RWPE2 (cell line): ENCODE measurements at regions not wholly inside any gene's neighbourhood (a gene's known extent, or its start where the extent isn't known, plus 50 kb on each side); places are given as distances from the start of the nearest gene placed in this dataset.

Source experiments
- ATAC-seq: fragments of 200-7000 bp; cut with Tn5 transposase; 3 replicates; pipeline ENCODE4 v1.9.1; 2021; ENCODE audit warnings: low read depth
- DNase-seq: peaks from one replicate; pipeline ENCODE4 v3.0.0-alpha.2; 2020; ENCODE audit warnings: low spot score
- H3K27ac ChIP-seq: fragments of 450-650 bp; 2 replicates; pipeline ENCODE4 v1.5.1; 2017; ENCODE audit warnings: mild to moderate bottlenecking; ENCODE audit not compliant: poor library complexity, severe bottlenecking
- H3K27me3 ChIP-seq: fragments of 250-450 bp; sonication (Bioruptor Pico); 2 replicates; pipeline ENCODE4 v1.5.1; 2021; ENCODE audit warnings: mild to moderate bottlenecking, moderate library complexity; ENCODE audit not compliant: insufficient read depth, poor library complexity, severe bottlenecking
- H3K36me3 ChIP-seq: fragments of 250-450 bp; sonication (Bioruptor Pico); 2 replicates; pipeline ENCODE4 v1.5.1; 2020; ENCODE audit warnings: low read depth, mild to moderate bottlenecking, moderate library complexity
- H3K4me1 ChIP-seq: fragments of 250-450 bp; sonication (Bioruptor Pico); 2 replicates; pipeline ENCODE4 v1.5.1; 2021; ENCODE audit warnings: mild to moderate bottlenecking, moderate library complexity; ENCODE audit not compliant: insufficient read depth, poor library complexity, severe bottlenecking
- H3K4me3 ChIP-seq: fragments of 250-450 bp; sonication (Bioruptor Pico); 2 replicates; pipeline ENCODE4 v1.5.1; 2021; ENCODE audit warnings: mild to moderate bottlenecking, moderate library complexity; ENCODE audit not compliant: severe bottlenecking
- H3K9me3 ChIP-seq: fragments of 250-450 bp; sonication (Bioruptor Pico); 2 replicates; pipeline ENCODE4 v1.5.1; 2021; ENCODE audit warnings: mild to moderate bottlenecking, moderate library complexity; ENCODE audit not compliant: severe bottlenecking
- TF ChIP-seq, protein P1 (sequence below): fragments of 450-650 bp; IDR thresholded peaks from one replicate; pipeline ENCODE4 v1.5.1; 2017; ENCODE audit warnings: mild to moderate bottlenecking, moderate library complexity; ENCODE audit not compliant: poor library complexity, severe bottlenecking

DNA sequence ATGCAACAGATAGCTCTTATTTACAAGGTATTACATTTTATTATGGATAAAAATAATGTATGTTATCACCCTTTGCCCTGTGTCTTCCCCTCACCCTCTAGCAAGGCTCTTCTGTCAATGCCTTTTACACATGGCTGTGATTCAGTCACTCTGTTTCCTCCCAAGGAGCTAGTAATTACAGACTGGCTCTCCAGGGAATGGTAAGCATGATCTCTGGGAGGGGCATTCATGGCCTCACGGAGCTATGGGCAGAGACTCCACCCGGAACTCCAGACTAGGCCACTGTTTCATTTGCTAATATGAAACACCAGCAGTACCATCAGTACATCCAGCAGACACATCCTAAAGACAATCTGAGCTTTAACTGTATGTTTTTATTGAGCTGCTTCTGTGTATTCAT is 410.9 kb upstream of the CYRIA start:
- H3K27me3 ChIP-seq, result no peaks in the 10 kb centered on the region
- no peaks in the 10 kb centered on the region for H3K4me1 ChIP-seq
- H3K27ac ChIP-seq, result no peak overlapping the region
- no peaks in the 10 kb centered on the region for H3K36me3 ChIP-seq
- no peaks in the 10 kb centered on the region for H3K9me3 ChIP-seq
- H3K4me3 ChIP-seq, result no peak overlapping the region
- TF ChIP-seq, protein P1, sequence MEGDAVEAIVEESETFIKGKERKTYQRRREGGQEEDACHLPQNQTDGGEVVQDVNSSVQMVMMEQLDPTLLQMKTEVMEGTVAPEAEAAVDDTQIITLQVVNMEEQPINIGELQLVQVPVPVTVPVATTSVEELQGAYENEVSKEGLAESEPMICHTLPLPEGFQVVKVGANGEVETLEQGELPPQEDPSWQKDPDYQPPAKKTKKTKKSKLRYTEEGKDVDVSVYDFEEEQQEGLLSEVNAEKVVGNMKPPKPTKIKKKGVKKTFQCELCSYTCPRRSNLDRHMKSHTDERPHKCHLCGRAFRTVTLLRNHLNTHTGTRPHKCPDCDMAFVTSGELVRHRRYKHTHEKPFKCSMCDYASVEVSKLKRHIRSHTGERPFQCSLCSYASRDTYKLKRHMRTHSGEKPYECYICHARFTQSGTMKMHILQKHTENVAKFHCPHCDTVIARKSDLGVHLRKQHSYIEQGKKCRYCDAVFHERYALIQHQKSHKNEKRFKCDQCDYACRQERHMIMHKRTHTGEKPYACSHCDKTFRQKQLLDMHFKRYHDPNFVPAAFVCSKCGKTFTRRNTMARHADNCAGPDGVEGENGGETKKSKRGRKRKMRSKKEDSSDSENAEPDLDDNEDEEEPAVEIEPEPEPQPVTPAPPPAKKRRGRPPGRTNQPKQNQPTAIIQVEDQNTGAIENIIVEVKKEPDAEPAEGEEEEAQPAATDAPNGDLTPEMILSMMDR, result no peak
- ATAC-seq, result no peak
- no peak for DNase-seq

- no peaks in the 10 kb centered on the region for H3K36me3 ChIP-seq
- H3K9me3 ChIP-seq, result no peaks in the 10 kb centered on the region
- H3K27ac ChIP-seq, result no peak overlapping the region
- H3K4me1 ChIP-seq, result no peaks in the 10 kb centered on the region
- DNase-seq (no peak), ATAC-seq (no peak)
- TF ChIP-seq, protein P1, result no peak
- no peaks in the 10 kb centered on the region for H3K27me3 ChIP-seq
- H3K4me3 ChIP-seq, result no peak overlapping the region
Observed at GRCh38 chr2:17070711-17071110, 405.1 kb upstream of the CYRIA start.

DNA sequence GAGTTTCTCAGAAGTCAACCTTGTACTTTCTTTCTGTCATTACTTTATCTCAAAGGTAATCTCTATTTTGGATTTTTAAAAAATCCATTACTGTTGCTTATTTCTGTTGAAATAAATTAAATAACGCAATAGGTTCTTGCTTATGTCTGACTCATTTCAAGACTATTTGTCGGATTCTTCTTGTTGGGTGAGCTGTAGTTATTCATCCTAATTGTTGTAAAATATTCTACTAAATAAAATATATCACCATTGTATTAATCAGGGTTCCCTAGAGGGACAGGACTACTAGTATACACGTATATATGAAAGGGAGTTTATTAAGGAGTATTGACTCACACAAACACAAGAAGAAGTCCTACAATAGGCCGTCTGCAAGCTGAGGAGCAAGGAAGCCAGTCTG is 403.9 kb upstream of the CYRIA start:
- no peaks in the 10 kb centered on the region for H3K27me3 ChIP-seq
- ATAC-seq (no peak), DNase-seq (no peak)
- no peaks in the 10 kb centered on the region for H3K9me3 ChIP-seq
- TF ChIP-seq, protein P1, result no peak
- H3K27ac ChIP-seq, result no peak overlapping the region
- H3K4me3 ChIP-seq, result no peak overlapping the region
- H3K36me3 ChIP-seq, result no peaks in the 10 kb centered on the region
- H3K4me1 ChIP-seq, result no peaks in the 10 kb centered on the region

- Histone ChIP-seq H3K4me1 (no peaks in the 10 kb centered on the region), H3K27me3 (no peaks in the 10 kb centered on the region), H3K27ac (no peak overlapping the region), H3K9me3 (no peaks in the 10 kb centered on the region), H3K4me3 (no peak overlapping the region), H3K36me3 (no peaks in the 10 kb centered on the region)
- ATAC-seq, result no peak
- TF ChIP-seq, protein P1, result no peak
- no peak for DNase-seq
Observed at GRCh38 chr2:17068021-17068420, 402.4 kb upstream of the CYRIA start.

DNA sequence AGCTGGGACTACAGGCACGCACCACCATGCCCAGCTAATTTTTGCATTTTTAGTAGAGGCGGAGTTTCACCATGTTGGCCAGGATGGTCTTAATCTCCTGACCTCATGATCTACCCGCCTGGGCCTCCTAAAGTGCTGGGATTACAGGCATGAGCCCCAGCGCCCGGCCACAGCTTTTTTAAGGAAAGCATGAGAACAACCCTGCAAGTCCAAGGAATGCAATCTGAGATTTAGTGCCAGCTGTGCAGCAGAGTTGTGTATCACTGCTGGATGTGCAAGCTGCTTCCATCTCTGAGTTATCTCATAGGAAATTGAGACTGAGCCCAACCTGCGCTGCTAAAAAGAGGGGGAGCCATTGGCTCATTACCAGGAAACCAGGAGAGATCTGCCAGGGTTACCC is 399.9 kb upstream of the CYRIA start:
- H3K27me3 ChIP-seq, result no peaks in the 10 kb centered on the region
- H3K36me3 ChIP-seq, result no peaks in the 10 kb centered on the region
- H3K9me3 ChIP-seq, result no peaks in the 10 kb centered on the region
- TF ChIP-seq, protein P1, result no peak
- no peaks in the 10 kb centered on the region for H3K4me1 ChIP-seq
- H3K27ac ChIP-seq, result no peak overlapping the region
- H3K4me3 ChIP-seq, result no peak overlapping the region
- no peak for DNase-seq
- no peak for ATAC-seq
